ENCODE measurements at regions not wholly inside any gene's neighbourhood (a gene's known extent, or its start where the extent isn't known, plus 50 kb on each side); places are given as distances from the start of the nearest gene placed in this dataset.

DNA sequence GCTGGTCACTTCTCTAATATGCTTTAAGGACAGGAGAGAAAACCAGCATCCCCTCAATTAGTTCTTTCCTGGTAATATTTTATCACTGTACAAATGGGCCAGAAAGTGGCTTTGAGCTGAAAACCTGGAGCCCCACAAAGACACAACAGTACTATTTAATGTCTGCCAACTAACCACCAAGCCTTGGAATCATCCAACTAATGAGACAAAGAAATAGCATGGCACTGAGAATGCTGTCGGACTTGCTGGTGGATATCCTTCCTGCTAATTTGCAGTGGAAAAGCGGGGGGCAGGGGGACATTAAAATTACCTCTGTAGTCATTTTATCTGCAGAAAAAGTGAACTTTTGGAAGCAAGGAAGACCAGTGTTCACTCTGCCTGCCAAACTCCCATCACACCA is 288.5 kb downstream of the KBTBD8 start:
- no peak for TF ChIP-seq POLR2AphosphoS5 (IDR thresholded peaks at IDR 0.05)
- TF ChIP-seq CTCF (IDR thresholded peaks at IDR 0.05 in 8 of 11, conservative IDR thresholded peaks at IDR 0.05 in 3 of 11), result no peak
